Duodenal mucosa (tissue), 2 donors: ENCODE measurements at regions not wholly inside any gene's neighbourhood (a gene's known extent, or its start where the extent isn't known, plus 50 kb on each side); places are given as distances from the start of the nearest gene placed in this dataset.

Experiments used
- H3K27ac ChIP-seq: one replicate; pipeline ENCODE4 v1.7.0; 2013; ENCODE audit warnings: low read depth, low read length
- H3K27me3 ChIP-seq, 2 donors: one replicate each; pipeline ENCODE4 v1.7.0; 2013; ENCODE audit warnings: low read length in 2 of 2, control low read depth in 1 of 2; ENCODE audit not compliant: insufficient read depth in 2 of 2, control insufficient read depth in 1 of 2
- H3K36me3 ChIP-seq, 2 donors: one replicate each; pipeline ENCODE4 v1.7.0; 2013; ENCODE audit warnings: low read length in 2 of 2, control low read depth in 1 of 2; ENCODE audit not compliant: insufficient read depth in 2 of 2, control insufficient read depth in 1 of 2
- H3K4me1 ChIP-seq, 2 donors: one replicate each; pipeline ENCODE4 v1.7.0; 2013; ENCODE audit warnings: low read length in 2 of 2, control low read depth in 1 of 2; ENCODE audit not compliant: insufficient read depth in 2 of 2, control insufficient read depth in 1 of 2
- H3K4me3 ChIP-seq, 2 donors: one replicate each; pipeline ENCODE4 v1.7.0; 2013; ENCODE audit warnings: low read length in 2 of 2, low read depth in 1 of 2
- H3K9ac ChIP-seq, 2 donors: one replicate each; pipeline ENCODE4 v1.7.0; 2013; ENCODE audit warnings: low read length in 2 of 2, low read depth in 1 of 2
- H3K9me3 ChIP-seq, 2 donors: one replicate each; pipeline ENCODE4 v1.7.0; 2013; ENCODE audit warnings: low read length in 2 of 2, control low read depth in 1 of 2; ENCODE audit not compliant: control insufficient read depth in 1 of 2

DNA sequence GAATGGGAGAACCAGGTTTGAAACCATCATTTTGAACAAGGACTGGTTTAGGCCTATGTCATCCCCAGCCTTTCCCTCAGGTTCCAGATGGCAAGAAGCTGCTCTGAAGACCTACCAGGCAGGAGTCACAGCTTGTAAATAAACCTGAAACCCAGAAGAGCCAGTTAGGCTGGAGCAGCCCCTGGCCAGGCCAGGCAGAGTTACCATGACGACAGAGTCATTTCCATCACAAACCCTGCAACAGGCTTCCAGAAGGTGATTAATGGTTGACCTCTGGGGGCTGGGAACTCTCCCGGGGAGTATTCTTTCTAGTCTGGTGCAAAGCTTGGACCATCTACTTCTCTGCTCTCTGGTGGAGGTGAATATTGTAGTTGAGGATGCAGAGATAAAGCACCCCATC is 164.1 kb upstream of the NCAM1 start:
- Histone ChIP-seq H3K36me3 (no peaks in the 10 kb centered on the region), H3K4me3 (no peak overlapping the region), H3K27me3 (no peaks in the 10 kb centered on the region), H3K9ac (no peak overlapping the region), H3K9me3 (no peaks in the 10 kb centered on the region), H3K27ac (no peak overlapping the region), H3K4me1 (no peaks in the 10 kb centered on the region)

DNA sequence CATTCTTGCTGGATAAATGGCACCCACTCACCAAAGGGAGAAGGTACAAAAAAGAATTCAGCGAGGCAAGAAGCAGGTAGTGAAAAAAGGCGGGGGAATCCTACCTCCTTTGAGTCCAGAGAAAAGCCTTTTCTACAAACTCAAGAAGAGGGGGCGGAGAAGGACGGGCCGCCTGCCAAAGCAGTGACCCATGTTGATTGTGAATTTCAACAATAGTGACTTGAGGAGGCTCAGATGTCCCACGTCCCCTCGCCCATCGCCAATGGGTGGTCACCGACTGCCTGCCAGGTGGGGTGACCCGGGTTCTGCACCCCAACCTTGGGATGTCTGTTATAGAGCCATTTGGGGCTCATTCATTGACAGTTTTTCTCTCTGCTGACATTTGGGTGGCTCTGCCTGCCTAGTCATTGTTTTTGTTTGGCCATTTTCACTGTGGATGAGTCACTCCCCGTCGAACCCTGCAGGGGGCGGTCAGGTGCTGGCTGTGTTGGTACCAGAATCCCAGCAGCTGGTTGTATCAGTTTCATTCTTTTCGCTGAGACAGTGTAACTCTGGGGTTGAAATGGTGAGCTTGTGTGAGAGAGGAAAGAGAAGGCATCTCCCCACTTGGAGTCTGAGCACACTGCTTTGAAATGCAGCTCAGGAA is 163.4 kb upstream of the NCAM1 start:
- no peak overlapping the region for H3K27ac ChIP-seq

DNA sequence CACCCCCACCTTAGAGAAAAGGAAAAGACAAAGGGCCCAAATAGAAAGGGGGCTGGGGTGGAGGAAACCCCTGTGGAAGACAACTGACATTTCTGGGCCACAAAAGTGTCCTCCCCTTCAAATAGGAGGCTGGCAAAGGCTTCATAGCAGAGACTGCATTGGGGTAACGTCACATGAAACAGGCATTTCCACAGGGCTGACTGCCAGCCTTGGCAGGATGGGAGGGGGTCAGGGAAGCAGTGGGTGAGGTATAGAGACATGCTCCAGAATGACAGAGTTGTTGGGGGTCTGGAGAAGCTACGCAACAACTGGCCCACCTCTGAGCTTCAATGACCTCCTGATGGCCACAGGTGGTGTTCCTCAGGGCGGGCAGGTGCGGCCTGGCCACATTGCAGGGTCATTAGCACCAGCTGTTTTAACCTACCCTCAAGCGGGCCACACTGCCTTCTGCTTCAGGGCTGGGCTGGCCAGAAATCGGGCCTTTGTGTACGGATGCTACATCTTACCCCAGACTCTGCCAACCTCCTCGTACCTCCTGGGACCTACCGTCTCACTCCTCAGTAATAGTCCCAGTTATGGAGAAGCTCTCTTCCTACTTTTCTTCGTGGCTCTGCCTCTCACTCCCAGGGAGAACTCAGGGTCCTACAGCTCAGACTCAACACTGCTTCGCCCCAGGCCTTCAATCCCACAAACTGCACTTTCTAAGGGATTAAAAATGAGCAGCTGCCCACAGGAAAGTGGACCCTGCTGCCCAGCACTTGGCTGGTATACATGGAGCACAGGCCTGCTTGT is 160.0 kb upstream of the NCAM1 start:
- no peak overlapping the region for H3K4me3 ChIP-seq
- no peaks in the 10 kb centered on the region for H3K4me1 ChIP-seq
- no peaks in the 10 kb centered on the region for H3K36me3 ChIP-seq
- no peak overlapping the region for H3K9ac ChIP-seq
- H3K27ac ChIP-seq = no peak overlapping the region
- H3K27me3 ChIP-seq = no peaks in the 10 kb centered on the region
- no peaks in the 10 kb centered on the region for H3K9me3 ChIP-seq

More for the DNA sequence above, 163.4 kb upstream of the NCAM1 start:
- Histone ChIP-seq H3K36me3 (no peaks in the 10 kb centered on the region), H3K9ac (no peak overlapping the region), H3K9me3 (no peaks in the 10 kb centered on the region), H3K4me1 (no peaks in the 10 kb centered on the region), H3K4me3 (no peak overlapping the region), H3K27me3 (no peaks in the 10 kb centered on the region)

DNA sequence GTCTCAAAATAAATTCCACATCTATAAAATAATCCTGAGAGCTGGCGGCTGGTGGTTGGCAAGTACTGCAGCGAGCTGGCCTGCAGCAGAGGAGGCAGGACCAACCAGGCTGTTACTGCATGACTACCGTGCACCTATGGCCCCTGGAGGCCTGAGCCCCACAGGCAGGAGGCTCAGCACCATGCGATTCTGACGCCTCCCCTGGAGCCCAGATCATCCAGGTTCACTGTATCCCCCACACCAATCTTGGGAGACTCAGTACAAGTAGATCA is 159.5 kb upstream of the NCAM1 start:
- Histone ChIP-seq H3K4me1 (no peaks in the 10 kb centered on the region), H3K9me3 (no peaks in the 10 kb centered on the region), H3K4me3 (no peak overlapping the region), H3K9ac (no peak overlapping the region), H3K27ac (no peak overlapping the region), H3K36me3 (no peaks in the 10 kb centered on the region), H3K27me3 (no peaks in the 10 kb centered on the region)

DNA sequence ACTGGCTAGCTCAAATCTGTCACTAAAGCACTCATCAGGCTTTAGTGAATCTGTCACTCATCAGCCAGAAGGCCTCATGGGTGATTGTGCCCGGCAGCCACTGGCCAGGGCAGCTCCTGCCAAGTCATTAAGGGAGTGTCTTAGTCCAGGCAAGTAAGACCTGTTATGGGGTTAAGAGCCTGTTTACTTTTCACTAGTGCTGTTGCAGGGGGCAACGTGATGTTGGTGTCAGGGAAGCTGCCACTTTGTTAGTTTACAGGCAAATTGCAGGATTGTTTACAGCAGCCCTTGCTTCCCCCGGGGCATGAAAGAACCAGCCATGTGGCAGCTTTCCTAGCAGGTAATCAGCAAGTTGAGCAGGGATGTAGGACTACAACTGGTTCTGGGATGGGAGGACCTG is 155.6 kb upstream of the NCAM1 start:
- Histone ChIP-seq H3K4me3 (no peak overlapping the region), H3K4me1 (no peaks in the 10 kb centered on the region), H3K36me3 (no peaks in the 10 kb centered on the region), H3K9ac (no peak overlapping the region), H3K9me3 (no peaks in the 10 kb centered on the region), H3K27me3 (no peaks in the 10 kb centered on the region), H3K27ac (no peak overlapping the region)

DNA sequence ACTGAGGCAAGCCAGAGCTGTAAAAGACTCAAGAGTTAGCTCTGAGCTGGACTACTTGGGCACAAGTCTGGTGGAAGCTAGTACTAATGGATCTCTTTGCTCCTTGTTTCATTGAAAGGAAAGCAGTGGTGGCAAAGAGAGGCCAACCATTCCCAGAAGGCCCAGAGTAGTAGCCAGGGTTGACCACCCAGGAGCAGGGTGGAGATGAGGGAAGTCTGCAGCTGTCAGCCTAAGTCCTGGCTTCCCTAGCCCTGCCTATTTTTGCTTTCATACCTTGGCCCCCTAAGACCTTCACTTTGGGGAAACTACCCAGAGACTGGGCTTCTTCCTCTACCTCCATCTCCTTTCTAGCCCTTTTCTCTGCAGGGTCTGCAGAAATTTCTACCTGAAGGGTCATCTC is 155.0 kb upstream of the NCAM1 start:
- H3K27me3 ChIP-seq = no peaks in the 10 kb centered on the region
- H3K4me3 ChIP-seq = no peak overlapping the region
- no peak overlapping the region for H3K9ac ChIP-seq
- H3K4me1 ChIP-seq = no peaks in the 10 kb centered on the region
- no peaks in the 10 kb centered on the region for H3K9me3 ChIP-seq
- H3K27ac ChIP-seq = no peak overlapping the region
- H3K36me3 ChIP-seq = no peaks in the 10 kb centered on the region

DNA sequence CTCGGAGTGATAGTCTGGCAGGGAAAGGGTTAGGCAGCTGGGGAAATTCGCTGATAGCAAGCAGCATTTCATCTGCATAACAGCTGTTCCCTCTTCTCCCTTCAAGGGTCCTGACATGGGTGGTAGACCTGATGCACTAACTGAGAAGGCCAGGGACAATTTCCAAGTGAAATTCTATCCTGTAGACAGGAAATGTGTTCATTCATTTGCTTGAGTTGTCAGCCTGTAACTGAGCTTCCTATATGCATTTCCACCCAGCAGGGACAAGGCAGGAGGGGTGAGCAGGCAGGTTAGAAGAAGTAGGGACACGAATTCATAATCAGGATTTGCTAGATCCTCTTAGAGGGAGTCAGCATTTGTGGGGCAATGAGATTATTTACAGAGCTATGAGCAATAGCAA is 154.3 kb upstream of the NCAM1 start:
- Histone ChIP-seq H3K4me1 (no peaks in the 10 kb centered on the region), H3K9me3 (no peaks in the 10 kb centered on the region), H3K36me3 (no peaks in the 10 kb centered on the region), H3K27ac (no peak overlapping the region), H3K9ac (no peak overlapping the region), H3K27me3 (no peaks in the 10 kb centered on the region), H3K4me3 (no peak overlapping the region)

DNA sequence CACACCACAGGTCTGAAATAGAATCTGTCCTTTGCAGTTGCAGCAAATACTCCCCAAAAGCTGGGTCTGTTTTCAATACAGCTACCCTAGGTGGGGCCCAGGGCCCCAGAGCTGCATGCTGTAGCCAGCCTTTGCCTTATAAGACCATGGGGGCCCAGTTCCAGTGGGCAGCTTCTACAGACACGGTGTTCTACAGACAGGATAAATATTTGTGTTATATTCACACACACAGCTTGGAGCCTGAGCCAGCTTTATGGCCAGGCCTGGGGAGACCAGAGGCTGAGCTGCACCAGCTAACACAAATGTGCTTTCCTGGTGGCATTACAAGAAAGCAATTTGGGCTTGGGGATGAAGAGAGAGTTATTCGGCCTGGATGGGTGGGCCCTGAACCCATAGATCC is 151.8 kb upstream of the NCAM1 start:
- H3K27me3 ChIP-seq = no peaks in the 10 kb centered on the region
- H3K9ac ChIP-seq = no peak overlapping the region
- no peaks in the 10 kb centered on the region for H3K4me1 ChIP-seq
- H3K36me3 ChIP-seq = no peaks in the 10 kb centered on the region
- no peak overlapping the region for H3K4me3 ChIP-seq
- H3K9me3 ChIP-seq = no peaks in the 10 kb centered on the region
- H3K27ac ChIP-seq = no peak overlapping the region

DNA sequence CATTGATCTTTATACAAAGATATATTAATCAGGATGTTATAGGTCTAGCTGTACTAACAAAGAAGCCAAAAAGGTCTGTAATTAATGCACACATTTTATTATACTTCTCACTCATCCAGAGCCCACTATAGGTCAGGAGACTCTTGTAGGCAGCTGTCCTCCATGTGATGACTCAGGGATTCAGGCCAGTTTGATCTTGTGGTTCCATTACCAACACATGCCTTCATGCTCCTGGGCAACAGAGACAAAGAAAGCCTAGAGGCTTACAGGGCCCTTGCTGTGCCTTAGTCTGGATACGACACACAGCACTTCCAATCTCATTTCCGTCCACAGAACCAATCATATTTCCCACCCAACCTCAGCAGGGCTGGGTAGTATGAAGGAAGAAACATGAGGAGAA is 150.3 kb upstream of the NCAM1 start:
- H3K27ac ChIP-seq = no peak overlapping the region
- no peak overlapping the region for H3K9ac ChIP-seq
- H3K36me3 ChIP-seq = no peaks in the 10 kb centered on the region
- no peak overlapping the region for H3K4me3 ChIP-seq
- no peaks in the 10 kb centered on the region for H3K27me3 ChIP-seq
- no peaks in the 10 kb centered on the region for H3K9me3 ChIP-seq
- no peaks in the 10 kb centered on the region for H3K4me1 ChIP-seq

DNA sequence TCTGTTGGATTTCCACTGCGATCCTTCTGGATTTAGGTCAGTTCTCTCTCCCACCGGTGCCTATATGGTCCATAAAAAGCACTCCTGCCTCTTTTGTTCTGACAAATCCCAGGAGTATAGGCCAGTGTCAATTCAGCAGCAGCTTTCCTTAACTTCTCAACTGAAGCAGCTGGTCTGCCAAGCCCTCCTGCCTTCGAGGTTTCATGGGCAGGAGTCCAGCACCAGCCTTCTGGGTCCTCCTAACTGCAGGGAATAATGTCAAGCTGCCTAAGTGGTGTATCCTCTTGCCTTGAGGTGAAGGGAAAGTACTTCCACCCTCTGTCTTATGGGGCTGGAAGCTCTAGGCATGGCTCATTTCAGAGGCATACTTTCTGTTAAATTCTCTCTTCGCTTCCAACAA is 149.4 kb upstream of the NCAM1 start:
- Histone ChIP-seq H3K36me3 (no peaks in the 10 kb centered on the region), H3K4me3 (no peak overlapping the region), H3K9me3 (no peaks in the 10 kb centered on the region), H3K27ac (no peak overlapping the region), H3K9ac (no peak overlapping the region), H3K4me1 (no peaks in the 10 kb centered on the region), H3K27me3 (no peaks in the 10 kb centered on the region)
